ENCODE measurements at regions not wholly inside any gene's neighbourhood (a gene's known extent, or its start where the extent isn't known, plus 50 kb on each side); places are given as distances from the start of the nearest gene placed in this dataset.

DNA sequence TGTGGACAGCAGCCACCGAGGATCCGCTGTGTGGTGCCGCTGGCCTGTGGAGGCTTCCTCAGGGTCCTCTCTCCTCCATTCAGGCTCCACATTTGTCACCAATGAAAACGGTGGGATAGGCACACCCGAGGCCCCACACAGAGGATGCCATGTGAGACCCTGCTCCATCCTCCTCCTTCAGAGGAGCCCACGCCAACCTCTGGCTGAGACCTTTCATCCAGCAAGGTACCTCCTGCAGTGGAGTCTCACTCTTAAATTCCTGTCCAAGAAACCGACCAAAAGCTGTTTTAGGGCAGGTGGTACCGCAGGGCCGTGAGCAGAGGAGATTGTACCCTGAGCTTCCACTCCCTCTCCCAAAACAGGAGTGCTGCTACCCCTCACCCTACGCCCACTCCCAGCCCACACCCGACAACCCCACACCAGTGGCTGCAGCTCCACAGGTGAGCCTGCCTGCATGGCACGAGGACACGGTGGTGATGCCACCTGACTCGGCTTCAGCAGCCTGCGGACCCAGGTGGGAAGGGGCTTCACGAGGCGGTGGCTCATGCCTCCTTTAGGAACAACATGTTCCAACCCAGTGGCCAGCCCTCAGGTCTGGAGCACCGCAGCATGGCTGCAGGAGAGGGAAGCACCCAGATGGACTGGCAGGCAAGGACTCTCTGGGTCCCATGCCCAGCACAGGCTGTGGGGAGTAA lies 237.6 kb upstream of the AFDN start:
- Histone ChIP-seq H3K27ac (no peak overlapping the region), H3K9me3 (no peaks in the 10 kb centered on the region), H3K27me3 (peaks cover 5% of the 10 kb centered on the region), H3K36me3 (no peaks in the 10 kb centered on the region), H3K4me1 (no peaks in the 10 kb centered on the region), H3K4me3 (no peak overlapping the region)
- DNase-seq (ENCODE audit: low spot score in 2 of 2) = peak in 1 of 2 donors; percentile 73
- WGBS = 94% methylated on average over 15 of the region's 18 CpGs
- TF ChIP-seq, protein P1, sequence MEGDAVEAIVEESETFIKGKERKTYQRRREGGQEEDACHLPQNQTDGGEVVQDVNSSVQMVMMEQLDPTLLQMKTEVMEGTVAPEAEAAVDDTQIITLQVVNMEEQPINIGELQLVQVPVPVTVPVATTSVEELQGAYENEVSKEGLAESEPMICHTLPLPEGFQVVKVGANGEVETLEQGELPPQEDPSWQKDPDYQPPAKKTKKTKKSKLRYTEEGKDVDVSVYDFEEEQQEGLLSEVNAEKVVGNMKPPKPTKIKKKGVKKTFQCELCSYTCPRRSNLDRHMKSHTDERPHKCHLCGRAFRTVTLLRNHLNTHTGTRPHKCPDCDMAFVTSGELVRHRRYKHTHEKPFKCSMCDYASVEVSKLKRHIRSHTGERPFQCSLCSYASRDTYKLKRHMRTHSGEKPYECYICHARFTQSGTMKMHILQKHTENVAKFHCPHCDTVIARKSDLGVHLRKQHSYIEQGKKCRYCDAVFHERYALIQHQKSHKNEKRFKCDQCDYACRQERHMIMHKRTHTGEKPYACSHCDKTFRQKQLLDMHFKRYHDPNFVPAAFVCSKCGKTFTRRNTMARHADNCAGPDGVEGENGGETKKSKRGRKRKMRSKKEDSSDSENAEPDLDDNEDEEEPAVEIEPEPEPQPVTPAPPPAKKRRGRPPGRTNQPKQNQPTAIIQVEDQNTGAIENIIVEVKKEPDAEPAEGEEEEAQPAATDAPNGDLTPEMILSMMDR (IDR thresholded peaks at IDR 0.05) = no peak
- no peak for TF ChIP-seq EP300 (IDR thresholded peaks at IDR 0.05)
- no peak for TF ChIP-seq POLR2A (IDR thresholded peaks at IDR 0.05)
- TF ChIP-seq POLR2AphosphoS5 (IDR thresholded peaks at IDR 0.05) = no peak

DNA sequence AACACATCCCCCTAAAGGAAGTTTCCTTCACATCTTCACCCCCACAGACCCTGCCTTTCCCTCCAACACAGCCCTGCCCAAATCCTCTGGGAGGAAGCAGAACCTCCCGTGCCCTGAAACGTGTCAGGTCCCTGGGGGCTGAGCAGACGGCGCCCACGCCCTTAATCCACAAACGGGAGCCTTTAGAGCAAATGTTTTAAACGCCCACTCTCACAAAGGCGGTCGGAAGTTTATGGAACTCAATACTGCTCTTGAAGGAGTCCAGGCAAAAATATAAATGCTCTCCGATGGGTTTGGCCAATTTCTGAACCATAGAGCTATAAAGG lies 237.1 kb upstream of the AFDN start:
- H3K27ac ChIP-seq = no peak overlapping the region
- no peaks in the 10 kb centered on the region for H3K36me3 ChIP-seq
- H3K9me3 ChIP-seq = no peaks in the 10 kb centered on the region
- TF ChIP-seq POLR2A (IDR thresholded peaks at IDR 0.05) (no peak), EP300 (IDR thresholded peaks at IDR 0.05) (no peak), POLR2AphosphoS5 (IDR thresholded peaks at IDR 0.05) (no peak)
- TF ChIP-seq, protein P1 (IDR thresholded peaks at IDR 0.05) = no peak
- no peaks in the 10 kb centered on the region for H3K4me1 ChIP-seq
- H3K27me3 ChIP-seq = peaks cover 5% of the 10 kb centered on the region
- DNase-seq (ENCODE audit: low spot score in 2 of 2) = no peak
- 29% methylated on average over 9 of the region's 10 CpGs for WGBS
- no peak overlapping the region for H3K4me3 ChIP-seq

DNA sequence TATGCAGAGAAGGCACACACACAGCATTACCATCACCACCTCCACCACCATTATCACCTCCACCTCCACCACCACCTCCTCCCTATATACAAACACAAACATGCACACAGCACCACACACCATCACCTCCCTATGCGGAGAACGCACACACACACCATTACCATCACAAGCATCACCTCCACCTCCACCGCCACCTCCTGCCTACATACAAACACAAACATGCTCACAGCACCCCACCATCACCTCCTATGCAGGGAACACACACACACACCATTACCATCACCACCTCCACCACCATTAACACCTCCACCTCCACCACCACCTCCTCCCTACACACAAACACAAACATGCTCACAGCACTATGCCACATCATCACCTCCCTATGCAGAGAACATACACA lies 236.5 kb upstream of the AFDN start:
- Histone ChIP-seq H3K4me1 (no peaks in the 10 kb centered on the region), H3K27ac (no peak overlapping the region), H3K4me3 (no peak overlapping the region), H3K27me3 (peaks cover 5% of the 10 kb centered on the region), H3K36me3 (no peaks in the 10 kb centered on the region), H3K9me3 (no peaks in the 10 kb centered on the region)
- WGBS = 95% methylated on average over 3 of the region's 3 CpGs
- DNase-seq (ENCODE audit: low spot score in 2 of 2) = peak in 1 of 2 donors; percentile 18
- TF ChIP-seq POLR2AphosphoS5 (IDR thresholded peaks at IDR 0.05) (no peak), POLR2A (IDR thresholded peaks at IDR 0.05) (no peak), EP300 (IDR thresholded peaks at IDR 0.05) (no peak)

Data from suprapubic skin (tissue), 4 donors.